HEK293 (cell line): ENCODE measurements at regions not wholly inside any gene's neighbourhood (a gene's known extent, or its start where the extent isn't known, plus 50 kb on each side); places are given as distances from the start of the nearest gene placed in this dataset.

Experiments
- CTCF ChIA-PET: fragments of 350-600 bp; formaldehyde crosslinking; extraction: SDS; loops from one replicate; lab custom pipeline; 2021; ENCODE audit warnings: antibody characterized with exemption; lab: Yijun Ruan, JAX
- POLR2A ChIA-PET: fragments of 300-600 bp; formaldehyde crosslinking; extraction: SDS; loops from one replicate; lab custom pipeline; 2020; ENCODE audit warnings: antibody characterized with exemption, inconsistent platforms; lab: Yijun Ruan, JAX
- H3K27ac ChIP-seq: fragments of 200-500 bp; sonication (Bioruptor generic); 2 replicates; pipeline ENCODE4 v1.5.1; 2014; ENCODE audit warnings: low read depth, low read length, control low read depth, inconsistent platforms; ENCODE audit errors: extremely low read depth
- H3K36me3 ChIP-seq, 2 experiments: fragments of 200-500 bp in 1 of 2; sonication (Bioruptor generic) in 1 of 2; 1 replicate in 1 of 2; 2 replicates in 1 of 2; pipeline ENCODE4 v1.5.1; 2014 to 2017; ENCODE audit warnings: inconsistent platforms in 2 of 2, low read length in 2 of 2; ENCODE audit not compliant: control insufficient read depth in 2 of 2, insufficient read depth in 1 of 2
- H3K4me1 ChIP-seq: fragments of 200-500 bp; sonication (Bioruptor generic); 2 replicates; pipeline ENCODE4 v1.5.1; 2014; ENCODE audit warnings: mild to moderate bottlenecking, low read length, inconsistent platforms; ENCODE audit not compliant: control insufficient read depth, insufficient read depth
- H3K4me3 ChIP-seq: 2 replicates; pipeline ENCODE4 v1.5.1; 2011; ENCODE audit warnings: low read depth, mild to moderate bottlenecking, control low read depth, low read length, moderate library complexity
- H3K9me3 ChIP-seq: fragments of 200-500 bp; sonication (Bioruptor generic); 2 replicates; pipeline ENCODE4 v1.5.1; 2014; ENCODE audit warnings: low read depth, low read length, inconsistent platforms; ENCODE audit not compliant: control insufficient read depth, insufficient read depth
- IKZF3 ChIP-seq: fragments of 450-650 bp; IDR thresholded peaks from 2 replicates; pipeline ENCODE4 v1.5.0; 2018; ENCODE audit warnings: missing biosample characterization, mild to moderate bottlenecking, missing genetic modification characterization, moderate library complexity
- KLF8 ChIP-seq: fragments of 450-650 bp; formaldehyde crosslinking; IDR thresholded peaks from 2 replicates; pipeline ENCODE4 v1.5.1; 2016; ENCODE audit warnings: missing biosample characterization, missing genetic modification characterization
- OVOL3 ChIP-seq: fragments of 450-650 bp; formaldehyde crosslinking; IDR thresholded peaks from 2 replicates; pipeline ENCODE4 v1.5.1; 2016; ENCODE audit warnings: missing biosample characterization, missing genetic modification characterization
- SCRT2 ChIP-seq: fragments of 450-650 bp; formaldehyde crosslinking; IDR thresholded peaks from 2 replicates; pipeline ENCODE4 v1.5.1; 2016; ENCODE audit warnings: missing biosample characterization, missing genetic modification characterization
- ZNF114 ChIP-seq: fragments of 450-650 bp; formaldehyde crosslinking; IDR thresholded peaks from 2 replicates; pipeline ENCODE4 v1.5.0; 2017; ENCODE audit warnings: missing biosample characterization, missing genetic modification characterization
- ZNF416 ChIP-seq: fragments of 450-650 bp; formaldehyde crosslinking; IDR thresholded peaks from 2 replicates; pipeline ENCODE4 v1.5.1; 2016; ENCODE audit warnings: missing biosample characterization, missing genetic modification characterization
- ZNF530 ChIP-seq: fragments of 450-650 bp; formaldehyde crosslinking; IDR thresholded peaks from 2 replicates; pipeline ENCODE4 v1.5.1; 2016; ENCODE audit warnings: low read depth, missing biosample characterization, missing genetic modification characterization
- ZNF560 ChIP-seq: fragments of 450-650 bp; formaldehyde crosslinking; IDR thresholded peaks from 2 replicates; pipeline ENCODE4 v1.5.1; 2017; ENCODE audit warnings: missing biosample characterization, missing genetic modification characterization, borderline replicate concordance
- ZNF610 ChIP-seq: fragments of 450-650 bp; formaldehyde crosslinking; IDR thresholded peaks from 2 replicates; pipeline ENCODE4 v1.5.1; 2016; ENCODE audit warnings: missing biosample characterization, missing genetic modification characterization, borderline replicate concordance
- ZSCAN30 ChIP-seq: fragments of 450-650 bp; IDR thresholded peaks from 2 replicates; pipeline ENCODE4 v1.5.1; 2018; ENCODE audit warnings: missing biosample characterization, mild to moderate bottlenecking, missing genetic modification characterization, moderate library complexity
- ZXDB ChIP-seq: fragments of 450-650 bp; formaldehyde crosslinking; IDR thresholded peaks from 2 replicates; pipeline ENCODE4 v1.5.1; 2016; ENCODE audit warnings: missing biosample characterization, missing genetic modification characterization
- TF ChIP-seq, protein P1 (sequence below): fragments of 450-650 bp; formaldehyde crosslinking; IDR thresholded peaks from 2 replicates; pipeline ENCODE4 v1.5.1; 2017; ENCODE audit warnings: missing biosample characterization, missing genetic modification characterization
- TF ChIP-seq, protein P2 (sequence below): fragments of 450-650 bp; formaldehyde crosslinking; IDR thresholded peaks from 2 replicates; pipeline ENCODE4 v1.5.1; 2016; ENCODE audit warnings: missing biosample characterization, missing genetic modification characterization, borderline replicate concordance
- TF ChIP-seq, protein P3 (sequence below): fragments of 450-650 bp; formaldehyde crosslinking; IDR thresholded peaks from 2 replicates; pipeline ENCODE4 v1.5.1; 2017; ENCODE audit warnings: missing biosample characterization, mild to moderate bottlenecking, missing genetic modification characterization, moderate library complexity
- TF ChIP-seq, protein P4 (sequence below): sonication (generic); formaldehyde crosslinking; IDR thresholded peaks from 2 replicates; pipeline ENCODE4 v1.8.1; 2022; ENCODE audit warnings: mild to moderate bottlenecking, moderate library complexity, missing genetic modification reagents
- TF ChIP-seq, protein P5 (sequence below): fragments of 450-650 bp; formaldehyde crosslinking; IDR thresholded peaks from 2 replicates; pipeline ENCODE4 v1.5.1; 2016; ENCODE audit warnings: missing biosample characterization, missing genetic modification characterization, borderline replicate concordance

DNA sequence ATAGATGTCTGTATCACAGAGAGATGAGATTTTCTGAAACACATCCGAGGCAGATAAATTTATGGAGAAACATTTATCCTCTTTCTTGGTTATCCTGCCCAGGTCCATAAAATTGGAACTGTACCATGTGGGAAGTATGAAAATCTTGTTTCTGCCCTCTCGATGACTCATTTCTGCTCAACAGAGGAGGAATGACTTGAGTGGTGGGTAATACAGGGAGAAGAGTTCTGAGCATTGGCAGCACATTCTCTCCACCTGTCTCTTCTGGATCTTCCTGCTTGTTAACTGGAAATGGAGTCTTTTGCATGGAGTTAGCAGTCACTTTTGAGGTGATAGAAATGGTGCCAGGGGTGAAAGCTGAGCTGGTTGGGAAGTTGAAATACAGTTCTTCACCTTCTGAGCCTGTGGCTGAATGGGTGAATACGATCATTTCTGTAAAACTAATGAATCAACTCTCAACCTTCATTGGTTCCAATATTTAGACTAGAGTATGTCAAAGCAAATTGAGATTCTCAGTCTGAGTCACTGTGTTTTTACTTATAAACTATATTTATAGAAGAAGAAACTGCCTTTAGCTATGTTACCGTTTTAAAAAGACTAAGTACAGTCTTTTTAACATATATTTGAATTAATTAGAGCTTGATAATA lies 945.5 kb downstream of the SORCS3 start:
- Histone ChIP-seq H3K4me1 (no peaks in the 10 kb centered on the region), H3K9me3 (no peaks in the 10 kb centered on the region), H3K27ac (no peak overlapping the region), H3K4me3 (no peak overlapping the region), H3K36me3 (no peaks in the 10 kb centered on the region)
- ChIA-PET CTCF (no interaction called here), POLR2A (no interaction called here)
- TF ChIP-seq ZXDB (tag by site-specific recombination) (no peak), ZNF560 (no peak), ZNF416 (tag by site-specific recombination) (no peak), IKZF3 (no peak), ZNF530 (tag by site-specific recombination) (no peak), ZNF114 (tag by site-specific recombination) (no peak), ZNF610 (tag by site-specific recombination) (no peak), SCRT2 (tag by site-specific recombination) (no peak), OVOL3 (tag by site-specific recombination) (no peak), ZSCAN30 (tag by site-specific recombination) (no peak), KLF8 (tag by site-specific recombination) (no peak)
- TF ChIP-seq, protein P1, sequence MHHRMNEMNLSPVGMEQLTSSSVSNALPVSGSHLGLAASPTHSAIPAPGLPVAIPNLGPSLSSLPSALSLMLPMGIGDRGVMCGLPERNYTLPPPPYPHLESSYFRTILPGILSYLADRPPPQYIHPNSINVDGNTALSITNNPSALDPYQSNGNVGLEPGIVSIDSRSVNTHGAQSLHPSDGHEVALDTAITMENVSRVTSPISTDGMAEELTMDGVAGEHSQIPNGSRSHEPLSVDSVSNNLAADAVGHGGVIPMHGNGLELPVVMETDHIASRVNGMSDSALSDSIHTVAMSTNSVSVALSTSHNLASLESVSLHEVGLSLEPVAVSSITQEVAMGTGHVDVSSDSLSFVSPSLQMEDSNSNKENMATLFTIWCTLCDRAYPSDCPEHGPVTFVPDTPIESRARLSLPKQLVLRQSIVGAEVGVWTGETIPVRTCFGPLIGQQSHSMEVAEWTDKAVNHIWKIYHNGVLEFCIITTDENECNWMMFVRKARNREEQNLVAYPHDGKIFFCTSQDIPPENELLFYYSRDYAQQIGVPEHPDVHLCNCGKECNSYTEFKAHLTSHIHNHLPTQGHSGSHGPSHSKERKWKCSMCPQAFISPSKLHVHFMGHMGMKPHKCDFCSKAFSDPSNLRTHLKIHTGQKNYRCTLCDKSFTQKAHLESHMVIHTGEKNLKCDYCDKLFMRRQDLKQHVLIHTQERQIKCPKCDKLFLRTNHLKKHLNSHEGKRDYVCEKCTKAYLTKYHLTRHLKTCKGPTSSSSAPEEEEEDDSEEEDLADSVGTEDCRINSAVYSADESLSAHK = no peak
- TF ChIP-seq, protein P2, sequence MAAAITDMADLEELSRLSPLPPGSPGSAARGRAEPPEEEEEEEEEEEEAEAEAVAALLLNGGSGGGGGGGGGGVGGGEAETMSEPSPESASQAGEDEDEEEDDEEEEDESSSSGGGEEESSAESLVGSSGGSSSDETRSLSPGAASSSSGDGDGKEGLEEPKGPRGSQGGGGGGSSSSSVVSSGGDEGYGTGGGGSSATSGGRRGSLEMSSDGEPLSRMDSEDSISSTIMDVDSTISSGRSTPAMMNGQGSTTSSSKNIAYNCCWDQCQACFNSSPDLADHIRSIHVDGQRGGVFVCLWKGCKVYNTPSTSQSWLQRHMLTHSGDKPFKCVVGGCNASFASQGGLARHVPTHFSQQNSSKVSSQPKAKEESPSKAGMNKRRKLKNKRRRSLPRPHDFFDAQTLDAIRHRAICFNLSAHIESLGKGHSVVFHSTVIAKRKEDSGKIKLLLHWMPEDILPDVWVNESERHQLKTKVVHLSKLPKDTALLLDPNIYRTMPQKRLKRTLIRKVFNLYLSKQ (tag by site-specific recombination) = no peak
- TF ChIP-seq, protein P3, sequence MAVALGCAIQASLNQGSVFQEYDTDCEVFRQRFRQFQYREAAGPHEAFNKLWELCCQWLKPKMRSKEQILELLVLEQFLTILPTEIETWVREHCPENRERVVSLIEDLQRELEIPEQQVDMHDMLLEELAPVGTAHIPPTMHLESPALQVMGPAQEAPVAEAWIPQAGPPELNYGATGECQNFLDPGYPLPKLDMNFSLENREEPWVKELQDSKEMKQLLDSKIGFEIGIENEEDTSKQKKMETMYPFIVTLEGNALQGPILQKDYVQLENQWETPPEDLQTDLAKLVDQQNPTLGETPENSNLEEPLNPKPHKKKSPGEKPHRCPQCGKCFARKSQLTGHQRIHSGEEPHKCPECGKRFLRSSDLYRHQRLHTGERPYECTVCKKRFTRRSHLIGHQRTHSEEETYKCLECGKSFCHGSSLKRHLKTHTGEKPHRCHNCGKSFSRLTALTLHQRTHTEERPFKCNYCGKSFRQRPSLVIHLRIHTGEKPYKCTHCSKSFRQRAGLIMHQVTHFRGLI = no peak
- TF ChIP-seq, protein P4, sequence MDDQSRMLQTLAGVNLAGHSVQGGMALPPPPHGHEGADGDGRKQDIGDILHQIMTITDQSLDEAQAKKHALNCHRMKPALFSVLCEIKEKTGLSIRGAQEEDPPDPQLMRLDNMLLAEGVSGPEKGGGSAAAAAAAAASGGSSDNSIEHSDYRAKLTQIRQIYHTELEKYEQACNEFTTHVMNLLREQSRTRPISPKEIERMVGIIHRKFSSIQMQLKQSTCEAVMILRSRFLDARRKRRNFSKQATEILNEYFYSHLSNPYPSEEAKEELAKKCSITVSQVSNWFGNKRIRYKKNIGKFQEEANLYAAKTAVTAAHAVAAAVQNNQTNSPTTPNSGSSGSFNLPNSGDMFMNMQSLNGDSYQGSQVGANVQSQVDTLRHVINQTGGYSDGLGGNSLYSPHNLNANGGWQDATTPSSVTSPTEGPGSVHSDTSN (CRISPR knock-in tag) = no peak
- TF ChIP-seq, protein P5, sequence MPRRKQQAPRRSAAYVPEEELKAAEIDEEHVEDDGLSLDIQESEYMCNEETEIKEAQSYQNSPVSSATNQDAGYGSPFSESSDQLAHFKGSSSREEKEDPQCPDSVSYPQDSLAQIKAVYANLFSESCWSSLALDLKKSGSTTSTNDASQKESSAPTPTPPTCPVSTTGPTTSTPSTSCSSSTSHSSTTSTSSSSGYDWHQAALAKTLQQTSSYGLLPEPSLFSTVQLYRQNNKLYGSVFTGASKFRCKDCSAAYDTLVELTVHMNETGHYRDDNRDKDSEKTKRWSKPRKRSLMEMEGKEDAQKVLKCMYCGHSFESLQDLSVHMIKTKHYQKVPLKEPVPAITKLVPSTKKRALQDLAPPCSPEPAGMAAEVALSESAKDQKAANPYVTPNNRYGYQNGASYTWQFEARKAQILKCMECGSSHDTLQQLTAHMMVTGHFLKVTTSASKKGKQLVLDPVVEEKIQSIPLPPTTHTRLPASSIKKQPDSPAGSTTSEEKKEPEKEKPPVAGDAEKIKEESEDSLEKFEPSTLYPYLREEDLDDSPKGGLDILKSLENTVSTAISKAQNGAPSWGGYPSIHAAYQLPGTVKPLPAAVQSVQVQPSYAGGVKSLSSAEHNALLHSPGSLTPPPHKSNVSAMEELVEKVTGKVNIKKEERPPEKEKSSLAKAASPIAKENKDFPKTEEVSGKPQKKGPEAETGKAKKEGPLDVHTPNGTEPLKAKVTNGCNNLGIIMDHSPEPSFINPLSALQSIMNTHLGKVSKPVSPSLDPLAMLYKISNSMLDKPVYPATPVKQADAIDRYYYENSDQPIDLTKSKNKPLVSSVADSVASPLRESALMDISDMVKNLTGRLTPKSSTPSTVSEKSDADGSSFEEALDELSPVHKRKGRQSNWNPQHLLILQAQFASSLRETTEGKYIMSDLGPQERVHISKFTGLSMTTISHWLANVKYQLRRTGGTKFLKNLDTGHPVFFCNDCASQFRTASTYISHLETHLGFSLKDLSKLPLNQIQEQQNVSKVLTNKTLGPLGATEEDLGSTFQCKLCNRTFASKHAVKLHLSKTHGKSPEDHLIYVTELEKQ (tag by site-specific recombination) = no peak
